ENCODE measurements at regions not wholly inside any gene's neighbourhood (a gene's known extent, or its start where the extent isn't known, plus 50 kb on each side); places are given as distances from the start of the nearest gene placed in this dataset.

- TF ChIP-seq, protein P1, sequence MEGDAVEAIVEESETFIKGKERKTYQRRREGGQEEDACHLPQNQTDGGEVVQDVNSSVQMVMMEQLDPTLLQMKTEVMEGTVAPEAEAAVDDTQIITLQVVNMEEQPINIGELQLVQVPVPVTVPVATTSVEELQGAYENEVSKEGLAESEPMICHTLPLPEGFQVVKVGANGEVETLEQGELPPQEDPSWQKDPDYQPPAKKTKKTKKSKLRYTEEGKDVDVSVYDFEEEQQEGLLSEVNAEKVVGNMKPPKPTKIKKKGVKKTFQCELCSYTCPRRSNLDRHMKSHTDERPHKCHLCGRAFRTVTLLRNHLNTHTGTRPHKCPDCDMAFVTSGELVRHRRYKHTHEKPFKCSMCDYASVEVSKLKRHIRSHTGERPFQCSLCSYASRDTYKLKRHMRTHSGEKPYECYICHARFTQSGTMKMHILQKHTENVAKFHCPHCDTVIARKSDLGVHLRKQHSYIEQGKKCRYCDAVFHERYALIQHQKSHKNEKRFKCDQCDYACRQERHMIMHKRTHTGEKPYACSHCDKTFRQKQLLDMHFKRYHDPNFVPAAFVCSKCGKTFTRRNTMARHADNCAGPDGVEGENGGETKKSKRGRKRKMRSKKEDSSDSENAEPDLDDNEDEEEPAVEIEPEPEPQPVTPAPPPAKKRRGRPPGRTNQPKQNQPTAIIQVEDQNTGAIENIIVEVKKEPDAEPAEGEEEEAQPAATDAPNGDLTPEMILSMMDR (IDR thresholded peaks at IDR 0.05) = no peak
These were observed 244.3 kb downstream of the ZIC1 start for GRCh38 chr3:147653367-147653923.

DNA sequence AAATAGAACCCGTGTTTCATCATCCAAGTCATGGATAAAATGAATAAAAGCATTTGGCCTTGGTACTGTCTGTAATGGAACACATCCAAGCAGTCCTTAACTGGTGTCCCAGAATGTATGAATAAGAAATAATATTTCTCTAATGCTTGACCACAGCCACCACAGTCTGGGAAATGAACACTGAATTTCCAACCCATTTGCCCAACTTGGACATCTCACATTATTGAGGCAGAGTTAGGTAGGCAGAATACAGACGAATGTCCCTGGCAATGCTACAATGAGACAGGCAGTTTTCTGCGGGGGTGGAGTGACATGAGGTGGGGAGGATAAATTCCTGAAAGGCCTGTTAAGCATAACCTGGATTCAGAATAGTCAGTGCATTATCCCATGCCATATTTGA, 245.7 kb downstream of the ZIC1 start:
- TF ChIP-seq, protein P1 (IDR thresholded peaks at IDR 0.05) = no peak

DNA sequence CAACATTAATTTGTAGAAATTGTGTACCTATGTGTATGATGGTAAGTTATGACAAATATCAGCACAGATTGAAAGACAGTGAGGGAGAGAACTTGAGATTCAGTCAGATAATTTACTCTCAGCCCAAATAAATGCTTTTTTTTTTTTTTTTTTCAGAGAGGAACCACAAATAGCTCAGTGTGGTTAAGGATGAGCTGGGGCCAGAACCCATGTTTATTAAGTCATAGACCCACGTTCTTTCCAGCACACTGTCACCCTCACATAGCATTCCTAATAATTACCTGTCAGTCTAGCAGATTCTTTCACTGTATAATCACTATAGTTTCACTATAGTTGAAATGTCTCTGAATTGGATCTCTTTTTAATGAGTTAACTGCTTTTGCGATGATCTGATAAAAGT, 246.1 kb downstream of the ZIC1 start:
- TF ChIP-seq, protein P1 (IDR thresholded peaks at IDR 0.05) = no peak

DNA sequence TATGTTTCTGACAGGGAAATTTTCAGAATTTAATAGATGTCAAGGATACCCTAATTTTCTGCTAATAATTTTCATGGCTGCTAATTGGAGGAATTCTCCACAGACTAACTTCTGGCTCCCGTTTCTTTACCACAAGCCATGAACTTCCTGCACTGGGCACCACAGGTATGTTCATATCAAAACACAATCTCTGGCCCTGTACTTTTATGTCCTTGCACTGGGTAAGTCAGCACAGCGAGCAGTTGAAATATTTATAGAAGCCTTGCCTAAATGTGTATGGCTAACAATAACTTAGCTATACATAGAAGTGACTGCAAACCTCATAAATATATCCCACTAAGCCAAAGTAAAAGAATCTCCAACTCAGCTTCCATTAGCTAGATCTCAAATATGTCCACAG, 246.9 kb downstream of the ZIC1 start:
- TF ChIP-seq, protein P1 (IDR thresholded peaks at IDR 0.05) = no peak

- TF ChIP-seq, protein P1 (IDR thresholded peaks at IDR 0.05) = no peak
These were observed 252.8 kb downstream of the ZIC1 start for GRCh38 chr3:147661916-147662315.

DNA sequence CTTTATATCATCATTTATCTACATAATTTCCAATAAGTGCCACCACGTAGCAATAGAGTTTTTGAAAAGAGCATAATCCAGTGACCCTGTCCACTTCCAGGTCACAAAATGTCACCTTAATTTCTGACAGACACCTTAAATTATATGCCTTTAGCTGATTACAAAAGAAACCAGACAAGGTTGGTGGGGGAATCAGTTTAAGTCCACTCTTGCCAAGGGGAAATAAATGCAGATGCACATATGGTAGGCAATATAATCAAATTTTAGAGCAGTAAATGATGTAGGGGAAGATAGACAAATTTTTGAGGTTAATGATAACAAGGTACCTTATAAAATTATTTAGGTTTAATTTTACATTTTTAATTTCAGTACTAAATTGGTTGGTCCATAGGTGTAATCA, 253.5 kb downstream of the ZIC1 start:
- TF ChIP-seq, protein P1 (IDR thresholded peaks at IDR 0.05) = no peak

DNA sequence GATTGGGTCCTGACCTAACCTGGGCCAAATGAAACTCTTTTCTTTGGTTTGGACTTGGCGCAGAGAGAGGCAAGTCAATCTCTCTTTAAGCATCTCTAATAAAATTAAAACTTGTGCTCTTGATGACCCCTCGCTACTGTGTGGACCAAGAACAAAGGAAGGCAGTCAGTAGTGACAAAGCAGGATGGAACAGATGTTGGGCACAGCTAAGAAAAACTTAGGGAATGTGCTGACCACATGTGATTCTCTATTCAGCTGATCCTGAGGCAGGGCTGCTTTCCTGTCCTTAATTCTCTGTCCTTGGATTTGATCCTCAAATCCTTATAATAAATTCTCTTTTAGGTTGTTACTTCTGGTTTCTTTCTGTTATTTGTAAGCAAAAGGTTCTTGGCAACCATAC, 259.9 kb downstream of the ZIC1 start:
- TF ChIP-seq, protein P1 (IDR thresholded peaks at IDR 0.05) = no peak

- TF ChIP-seq, protein P1 (IDR thresholded peaks at IDR 0.05) = no peak
These were observed 262.9 kb downstream of the ZIC1 start for GRCh38 chr3:147672035-147672434.
